NCI-H1436 (cell line): ENCODE measurements at regions not wholly inside any gene's neighbourhood (a gene's known extent, or its start where the extent isn't known, plus 50 kb on each side); places are given as distances from the start of the nearest gene placed in this dataset.
"Not testable (repeated sequence)": the region's sequence is repeated elsewhere in the genome, so short reads cannot be mapped to it uniquely, and the experiment has no call there.

ENCODE experiments used
- DNase-seq: peaks from one replicate; lab custom pipeline; 2025; lab: John Stamatoyannopoulos, UW

- DNase-seq, result no peak
These were observed 328.7 kb upstream of the ZFP42 start for GRCh38 chr4:187666697-187667494.

- DNase-seq, result no peak
These were observed 327.0 kb upstream of the ZFP42 start for GRCh38 chr4:187668526-187669082.

- DNase-seq, result not testable (repeated sequence)
These were observed 324.1 kb upstream of the ZFP42 start for GRCh38 chr4:187671521-187671920.

GRCh38 chr4:187671958-187672357 is 323.6 kb upstream of the ZFP42 start:
- DNase-seq, result not testable (repeated sequence)

GRCh38 chr4:187672526-187672925 is 323.0 kb upstream of the ZFP42 start:
- DNase-seq, result not testable (repeated sequence)

GRCh38 chr4:187679450-187679849 is 316.1 kb upstream of the ZFP42 start:
- DNase-seq, result no peak

GRCh38 chr4:187685247-187685646 is 310.3 kb upstream of the ZFP42 start:
- no peak for DNase-seq

- no peak for DNase-seq
These were observed 307.9 kb upstream of the ZFP42 start for GRCh38 chr4:187687697-187688096.

- no peak for DNase-seq
These were observed 302.9 kb upstream of the ZFP42 start for GRCh38 chr4:187692626-187693025.

GRCh38 chr4:187695531-187695930 is 300.0 kb upstream of the ZFP42 start:
- not testable (repeated sequence) for DNase-seq

GRCh38 chr4:187711586-187711985 is 284.0 kb upstream of the ZFP42 start:
- DNase-seq, result no peak

GRCh38 chr4:187714957-187715356 is 280.6 kb upstream of the ZFP42 start:
- DNase-seq, result no peak

- DNase-seq, result no peak
These were observed 280.1 kb upstream of the ZFP42 start for GRCh38 chr4:187715466-187715865.

- DNase-seq, result no peak
These were observed 271.1 kb upstream of the ZFP42 start for GRCh38 chr4:187724456-187724855.

- DNase-seq, result no peak
These were observed 269.1 kb upstream of the ZFP42 start for GRCh38 chr4:187726485-187726884.

- no peak for DNase-seq
These were observed 263.0 kb upstream of the ZFP42 start for GRCh38 chr4:187732524-187732923.

GRCh38 chr4:187739771-187740170 is 255.8 kb upstream of the ZFP42 start:
- no peak for DNase-seq

GRCh38 chr4:187744911-187745310 is 250.7 kb upstream of the ZFP42 start:
- no peak for DNase-seq

- DNase-seq, result not testable (repeated sequence)
These were observed 244.9 kb upstream of the ZFP42 start for GRCh38 chr4:187750652-187751051.

- DNase-seq, result no peak
These were observed 228.4 kb upstream of the ZFP42 start for GRCh38 chr4:187767158-187767557.

GRCh38 chr4:187767687-187768086 is 227.9 kb upstream of the ZFP42 start:
- no peak for DNase-seq

- no peak for DNase-seq
These were observed 225.2 kb upstream of the ZFP42 start for GRCh38 chr4:187770345-187770744.

GRCh38 chr4:187777954-187778353 is 217.6 kb upstream of the ZFP42 start:
- DNase-seq, result no peak

GRCh38 chr4:187780070-187780469 is 215.5 kb upstream of the ZFP42 start:
- no peak for DNase-seq
